H1 (cell line): ENCODE measurements at regions not wholly inside any gene's neighbourhood (a gene's known extent, or its start where the extent isn't known, plus 50 kb on each side); places are given as distances from the start of the nearest gene placed in this dataset.

Experiments used
- KDM5A ChIP-seq: fragments of 200-600 bp; IDR thresholded peaks from 2 replicates; pipeline ENCODE4 v1.7.1; 2012; ENCODE audit warnings: mild to moderate bottlenecking, low read length, inconsistent platforms, mixed read lengths
- YY1 ChIP-seq: IDR thresholded peaks from 2 replicates; pipeline ENCODE4 v1.6.1; 2011; ENCODE audit warnings: low read depth, mild to moderate bottlenecking, low read length
- ZNF274 ChIP-seq: IDR thresholded peaks from 2 replicates; pipeline ENCODE4 v1.7.0; 2012; ENCODE audit warnings: low read length, borderline replicate concordance; ENCODE audit errors: extremely low read depth
- TF ChIP-seq, protein P1 (sequence below), 3 experiments: IDR thresholded peaks; 1 replicate in 2 of 3; 2 replicates in 1 of 3; pipeline versions ENCODE4 v1.5.1 to v1.6.1; 2011; ENCODE audit warnings: low read length in 3 of 3, mild to moderate bottlenecking in 3 of 3, inconsistent platforms in 2 of 3, low read depth in 1 of 3, moderate library complexity in 1 of 3; ENCODE audit not compliant: insufficient read depth in 1 of 3; ENCODE audit errors: control extremely low read depth in 1 of 3

DNA sequence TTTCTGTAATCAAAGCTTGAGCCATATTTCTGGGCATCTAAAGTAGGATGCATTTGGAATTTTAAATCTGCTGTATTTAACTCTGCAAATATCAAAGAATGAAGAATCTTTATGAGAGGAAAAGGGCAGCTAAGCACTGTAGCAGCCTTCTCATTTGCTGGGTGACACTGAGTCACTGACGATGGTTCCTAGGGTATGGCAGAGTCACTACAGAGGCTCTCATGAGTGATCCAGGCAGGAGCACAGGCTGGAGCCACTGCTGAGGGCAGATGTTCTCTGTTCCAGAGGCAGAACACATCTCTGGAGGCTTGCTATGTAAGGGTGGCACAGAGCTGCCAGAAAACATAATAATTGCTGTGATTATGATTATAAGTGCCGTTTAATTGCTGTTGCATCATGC, 340.7 kb upstream of the HTR2A start (continued):
- TF ChIP-seq ZNF274 = no peak
- TF ChIP-seq YY1 = no peak
- TF ChIP-seq, protein P1, sequence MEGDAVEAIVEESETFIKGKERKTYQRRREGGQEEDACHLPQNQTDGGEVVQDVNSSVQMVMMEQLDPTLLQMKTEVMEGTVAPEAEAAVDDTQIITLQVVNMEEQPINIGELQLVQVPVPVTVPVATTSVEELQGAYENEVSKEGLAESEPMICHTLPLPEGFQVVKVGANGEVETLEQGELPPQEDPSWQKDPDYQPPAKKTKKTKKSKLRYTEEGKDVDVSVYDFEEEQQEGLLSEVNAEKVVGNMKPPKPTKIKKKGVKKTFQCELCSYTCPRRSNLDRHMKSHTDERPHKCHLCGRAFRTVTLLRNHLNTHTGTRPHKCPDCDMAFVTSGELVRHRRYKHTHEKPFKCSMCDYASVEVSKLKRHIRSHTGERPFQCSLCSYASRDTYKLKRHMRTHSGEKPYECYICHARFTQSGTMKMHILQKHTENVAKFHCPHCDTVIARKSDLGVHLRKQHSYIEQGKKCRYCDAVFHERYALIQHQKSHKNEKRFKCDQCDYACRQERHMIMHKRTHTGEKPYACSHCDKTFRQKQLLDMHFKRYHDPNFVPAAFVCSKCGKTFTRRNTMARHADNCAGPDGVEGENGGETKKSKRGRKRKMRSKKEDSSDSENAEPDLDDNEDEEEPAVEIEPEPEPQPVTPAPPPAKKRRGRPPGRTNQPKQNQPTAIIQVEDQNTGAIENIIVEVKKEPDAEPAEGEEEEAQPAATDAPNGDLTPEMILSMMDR (IDR thresholded peaks at IDR 0.05; ENCODE audit: control extremely low read depth in 1 of 3, insufficient read depth in 1 of 3, low read depth in 1 of 3, low read length in 3 of 3) = no peak
- TF ChIP-seq KDM5A = no peak
